ENCODE measurements at regions not wholly inside any gene's neighbourhood (a gene's known extent, or its start where the extent isn't known, plus 50 kb on each side); places are given as distances from the start of the nearest gene placed in this dataset.
"Not testable (repeated sequence)": the region's sequence is repeated elsewhere in the genome, so short reads cannot be mapped to it uniquely, and the experiment has no call there.

DNA sequence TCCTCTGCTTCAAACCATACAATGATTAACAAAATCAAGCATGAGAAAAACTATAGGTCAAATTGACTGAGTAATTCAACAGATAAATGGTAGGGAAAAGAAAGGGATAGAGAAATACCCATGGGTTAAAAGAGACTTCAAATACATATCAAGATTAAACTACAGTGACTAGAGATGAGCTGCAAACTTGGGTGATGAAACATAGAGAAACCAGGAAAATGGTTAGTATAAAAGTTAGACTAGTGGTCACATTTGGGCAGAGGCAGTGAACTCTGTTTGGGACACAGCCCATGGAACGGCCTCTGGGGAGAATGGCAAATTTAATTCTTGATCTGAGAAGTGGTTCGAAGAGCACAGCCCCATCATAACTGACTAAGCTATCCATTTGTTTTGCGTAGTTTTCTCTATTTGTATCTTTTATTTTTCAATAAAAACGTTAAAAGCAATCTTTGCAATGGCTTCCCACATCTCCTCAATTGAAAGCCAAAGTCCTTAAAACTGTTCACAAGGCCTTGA is 99.4 kb downstream of the APIP start:
- DNase-seq (ENCODE audit: low read depth) = no peak
- H3K36me3 ChIP-seq (ENCODE audit: control insufficient read depth, insufficient read depth, low read length, severe bottlenecking) = no peaks in the 10 kb centered on the region
- H3K4me3 ChIP-seq (ENCODE audit: low read length) = no peak overlapping the region
- peaks cover 21% of the 10 kb centered on the region for H3K27me3 ChIP-seq (replicated peaks; ENCODE audit: control insufficient read depth, insufficient read depth, low read length)
- no peak overlapping the region for H3K9ac ChIP-seq (ENCODE audit: low read length)
- H3K4me1 ChIP-seq (ENCODE audit: control insufficient read depth, insufficient read depth, low read length) = no peaks in the 10 kb centered on the region
- peaks cover 19% of the 10 kb centered on the region for H3K9me3 ChIP-seq (ENCODE audit: control insufficient read depth, low read length)

DNA sequence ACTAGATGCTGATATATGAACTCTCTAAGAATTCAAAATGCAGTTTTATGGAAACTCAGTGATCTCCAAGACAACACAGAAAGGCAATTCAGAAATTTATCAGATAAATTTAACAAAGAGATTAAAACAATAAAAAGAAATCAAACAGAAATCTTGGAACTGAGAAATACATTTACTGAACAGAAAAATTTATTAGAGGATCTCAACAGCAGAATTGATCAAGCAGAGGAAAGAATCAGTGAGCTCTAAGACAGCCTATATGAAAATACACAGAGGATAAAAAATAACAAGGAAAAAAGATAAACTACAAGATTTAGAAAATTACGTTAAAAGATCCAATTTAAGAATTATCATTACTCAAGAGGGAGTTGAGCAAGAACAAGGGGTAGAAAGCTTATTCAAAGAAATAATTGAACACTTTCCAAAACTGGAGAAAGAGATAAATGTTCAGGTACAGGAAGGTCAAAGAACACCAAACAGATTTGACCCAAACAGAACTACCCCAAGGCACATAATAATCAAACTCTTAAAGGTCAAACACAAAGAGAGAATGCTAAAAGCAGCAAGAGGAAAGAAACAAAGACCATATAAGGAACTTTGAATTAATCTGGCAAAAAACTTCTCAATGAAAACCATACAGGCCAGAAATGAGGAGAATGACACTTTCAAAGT is 103.1 kb downstream of the APIP start:
- H3K4me3 ChIP-seq (ENCODE audit: low read length) = no peak overlapping the region
- no peak for DNase-seq (ENCODE audit: low read depth)
- peaks cover 16% of the 10 kb centered on the region for H3K9me3 ChIP-seq (ENCODE audit: control insufficient read depth, low read length)
- H3K27me3 ChIP-seq (replicated peaks; ENCODE audit: control insufficient read depth, insufficient read depth, low read length) = peaks cover 7% of the 10 kb centered on the region
- no peaks in the 10 kb centered on the region for H3K36me3 ChIP-seq (ENCODE audit: control insufficient read depth, insufficient read depth, low read length, severe bottlenecking)
- H3K4me1 ChIP-seq (ENCODE audit: control insufficient read depth, insufficient read depth, low read length) = no peaks in the 10 kb centered on the region
- no peak overlapping the region for H3K9ac ChIP-seq (ENCODE audit: low read length)

DNA sequence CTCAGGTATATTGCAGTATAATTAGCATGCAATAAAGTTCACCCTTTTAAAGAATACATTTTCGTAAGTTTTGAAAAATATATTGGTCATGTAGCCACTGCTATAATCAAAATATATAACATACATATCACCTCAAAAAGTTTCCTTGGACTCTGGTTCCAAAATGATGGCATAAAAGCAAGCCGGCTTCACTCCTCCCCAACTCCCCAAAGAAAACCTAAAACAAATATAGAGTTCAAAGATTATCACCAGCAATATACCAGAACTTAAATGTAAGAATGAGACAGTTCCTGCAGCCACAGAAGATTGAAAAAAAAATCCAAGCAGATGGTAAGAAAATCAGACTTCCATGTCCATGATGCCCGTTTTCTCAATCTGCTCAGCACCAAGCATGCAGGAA is 104.3 kb downstream of the APIP start:
- Histone ChIP-seq H3K27me3 (replicated peaks; ENCODE audit: control insufficient read depth, insufficient read depth, low read length) (peaks cover 6% of the 10 kb centered on the region), H3K9ac (ENCODE audit: low read length) (no peak overlapping the region), H3K4me1 (ENCODE audit: control insufficient read depth, insufficient read depth, low read length) (no peaks in the 10 kb centered on the region), H3K36me3 (ENCODE audit: control insufficient read depth, insufficient read depth, low read length, severe bottlenecking) (no peaks in the 10 kb centered on the region), H3K4me3 (ENCODE audit: low read length) (no peak overlapping the region), H3K9me3 (ENCODE audit: control insufficient read depth, low read length) (peaks cover 22% of the 10 kb centered on the region)
- DNase-seq (ENCODE audit: low read depth) = no peak

DNA sequence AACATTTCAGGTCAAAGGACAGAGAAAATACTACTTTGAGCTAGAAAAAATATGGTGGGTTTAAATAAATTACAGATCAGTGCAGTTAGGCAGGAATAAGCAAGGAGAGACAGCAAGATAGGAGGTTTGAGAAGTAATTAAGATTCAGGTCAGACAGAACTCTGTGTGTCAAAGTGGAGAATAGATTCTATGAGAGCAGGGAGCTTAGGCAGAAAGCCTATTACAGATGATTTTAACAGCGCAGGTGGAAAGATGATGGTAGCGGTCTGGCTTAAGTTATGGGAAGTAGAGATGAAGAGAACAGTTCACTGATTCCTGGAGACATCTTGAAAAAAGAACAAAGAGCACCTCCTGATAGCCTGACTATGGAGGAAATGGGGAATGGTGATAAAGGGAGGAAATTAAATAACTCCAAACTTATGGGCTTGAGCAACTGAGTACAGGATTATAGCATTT is 106.0 kb downstream of the APIP start:
- H3K9me3 ChIP-seq (ENCODE audit: control insufficient read depth, low read length) = peaks cover 24% of the 10 kb centered on the region
- peaks cover 16% of the 10 kb centered on the region for H3K27me3 ChIP-seq (replicated peaks; ENCODE audit: control insufficient read depth, insufficient read depth, low read length)
- no peak overlapping the region for H3K9ac ChIP-seq (ENCODE audit: low read length)
- DNase-seq (ENCODE audit: low read depth) = no peak
- no peak overlapping the region for H3K4me3 ChIP-seq (ENCODE audit: low read length)
- no peaks in the 10 kb centered on the region for H3K4me1 ChIP-seq (ENCODE audit: control insufficient read depth, insufficient read depth, low read length)
- no peaks in the 10 kb centered on the region for H3K36me3 ChIP-seq (ENCODE audit: control insufficient read depth, insufficient read depth, low read length, severe bottlenecking)

DNA sequence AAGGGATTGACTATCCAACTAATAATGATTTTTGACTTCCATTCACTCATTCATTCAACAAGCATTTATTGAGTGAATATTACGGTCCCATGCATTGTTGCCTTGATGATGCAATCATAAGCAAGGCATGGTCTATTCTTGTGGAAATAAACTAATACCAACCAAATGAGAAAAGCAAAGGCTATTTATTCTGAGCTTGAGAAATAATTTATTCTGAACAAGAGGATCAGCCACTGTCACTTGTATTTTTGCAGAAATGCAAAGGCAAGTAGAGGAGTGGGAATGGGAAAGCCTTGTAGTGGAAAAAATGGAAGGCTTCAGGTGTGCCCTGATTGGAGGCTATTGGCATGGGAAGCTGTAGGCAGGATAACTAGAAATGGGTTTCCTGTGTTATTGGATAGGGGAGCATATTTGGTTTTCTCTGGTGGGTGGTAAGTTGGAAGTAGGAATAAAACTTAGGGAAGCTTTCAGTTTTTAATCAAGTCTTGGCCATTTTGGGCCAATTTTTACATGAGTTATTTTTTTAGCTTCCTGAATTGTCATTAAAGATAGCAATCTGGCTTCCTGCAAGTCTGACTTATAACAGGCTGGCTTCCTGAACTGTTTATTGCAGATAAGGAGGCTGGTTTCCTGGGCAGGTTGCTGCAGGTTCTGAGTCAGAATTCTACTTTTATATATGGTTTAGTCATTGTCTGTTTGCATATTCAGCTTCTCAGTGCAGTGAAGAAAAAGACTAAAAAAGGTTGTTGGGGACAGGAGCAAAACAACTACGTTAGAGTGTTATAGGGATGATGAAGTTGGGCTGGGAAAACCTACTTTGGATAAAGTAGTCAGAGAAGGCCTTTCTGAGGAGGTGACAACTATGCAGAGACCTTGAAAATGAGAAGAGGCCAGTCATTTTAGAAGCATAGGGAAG is 106.7 kb downstream of the APIP start:
- no peaks in the 10 kb centered on the region for H3K36me3 ChIP-seq (ENCODE audit: control insufficient read depth, insufficient read depth, low read length, severe bottlenecking)
- no peak for DNase-seq (ENCODE audit: low read depth)

DNA sequence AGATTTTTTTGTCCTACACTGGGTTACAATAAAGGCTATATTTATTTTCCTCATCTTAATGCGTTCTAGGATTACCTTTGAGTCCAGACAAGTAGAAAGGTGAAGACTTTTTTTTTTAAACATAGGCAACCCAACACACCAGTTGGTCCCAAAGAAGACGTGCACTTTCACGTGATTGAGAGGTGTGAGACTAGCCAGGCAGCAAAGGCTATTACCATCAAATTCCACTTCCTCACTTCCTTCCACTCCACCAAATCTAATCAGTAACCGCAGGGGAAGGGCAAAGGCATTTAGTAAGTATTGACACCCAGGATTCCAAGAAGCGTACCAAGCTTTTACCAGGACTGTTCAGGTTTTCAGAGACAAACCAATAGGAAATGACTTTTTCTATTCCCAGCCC is 109.3 kb downstream of the APIP start:
- DNase-seq (ENCODE audit: low read depth) = no peak
- no peak overlapping the region for H3K9ac ChIP-seq (ENCODE audit: low read length)
- H3K36me3 ChIP-seq (ENCODE audit: control insufficient read depth, insufficient read depth, low read length, severe bottlenecking) = no peaks in the 10 kb centered on the region
- peaks cover 7% of the 10 kb centered on the region for H3K9me3 ChIP-seq (ENCODE audit: control insufficient read depth, low read length)
- H3K4me1 ChIP-seq (ENCODE audit: control insufficient read depth, insufficient read depth, low read length) = no peaks in the 10 kb centered on the region
- no peak overlapping the region for H3K4me3 ChIP-seq (ENCODE audit: low read length)
- peaks cover 16% of the 10 kb centered on the region for H3K27me3 ChIP-seq (replicated peaks; ENCODE audit: control insufficient read depth, insufficient read depth, low read length)

More for the DNA sequence above, 106.7 kb downstream of the APIP start:
- H3K9me3 ChIP-seq (ENCODE audit: control insufficient read depth, low read length) = peaks cover 24% of the 10 kb centered on the region
- no peaks in the 10 kb centered on the region for H3K4me1 ChIP-seq (ENCODE audit: control insufficient read depth, insufficient read depth, low read length)
- H3K9ac ChIP-seq (ENCODE audit: low read length) = no peak overlapping the region
- H3K27me3 ChIP-seq (replicated peaks; ENCODE audit: control insufficient read depth, insufficient read depth, low read length) = peaks cover 16% of the 10 kb centered on the region
- no peak overlapping the region for H3K4me3 ChIP-seq (ENCODE audit: low read length)

DNA sequence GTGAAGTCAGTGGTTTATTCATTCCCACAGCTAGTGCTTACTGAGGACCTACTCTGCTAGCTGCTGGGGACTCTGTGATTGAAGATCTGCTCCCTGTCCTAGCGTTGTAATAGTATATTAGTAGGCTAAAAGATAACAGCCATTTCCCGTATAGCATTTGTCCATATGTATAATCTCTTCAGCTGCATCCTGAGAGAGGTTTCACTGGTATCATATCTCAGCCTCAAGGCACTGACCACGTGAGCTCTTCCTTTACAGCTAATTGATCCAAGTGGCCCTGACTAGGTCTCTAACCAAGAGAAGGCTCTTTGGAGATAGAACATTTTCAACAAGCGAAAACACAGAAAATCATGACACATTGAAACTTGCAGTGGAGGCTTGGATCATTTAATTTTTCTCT is 110.2 kb downstream of the APIP start:
- Histone ChIP-seq H3K9ac (ENCODE audit: low read length) (no peak overlapping the region), H3K9me3 (ENCODE audit: control insufficient read depth, low read length) (peaks cover 7% of the 10 kb centered on the region), H3K4me1 (ENCODE audit: control insufficient read depth, insufficient read depth, low read length) (no peaks in the 10 kb centered on the region), H3K27me3 (replicated peaks; ENCODE audit: control insufficient read depth, insufficient read depth, low read length) (peaks cover 16% of the 10 kb centered on the region), H3K36me3 (ENCODE audit: control insufficient read depth, insufficient read depth, low read length, severe bottlenecking) (no peaks in the 10 kb centered on the region), H3K4me3 (ENCODE audit: low read length) (no peak overlapping the region)
- DNase-seq (ENCODE audit: low read depth) = no peak

DNA sequence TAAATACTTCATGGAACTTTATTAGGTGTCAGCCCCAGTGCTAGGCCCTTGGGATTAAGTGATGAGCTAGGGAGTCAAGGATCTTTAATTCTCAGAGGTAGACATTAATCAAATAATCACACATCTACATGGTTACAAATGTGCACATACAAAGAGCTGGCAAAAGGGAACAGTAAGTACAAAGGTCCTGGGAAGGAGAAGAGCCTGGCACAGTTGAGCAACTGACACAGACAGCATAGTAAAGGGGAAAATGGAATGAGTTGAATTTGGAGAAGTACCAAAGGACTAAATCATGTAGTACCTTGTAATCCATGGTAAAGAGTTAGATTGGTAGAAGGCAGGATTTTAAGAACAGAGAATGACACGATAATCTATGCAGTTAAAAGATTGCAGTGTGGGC is 116.3 kb downstream of the APIP start:
- Histone ChIP-seq H3K9me3 (ENCODE audit: control insufficient read depth, low read length) (peaks cover 8% of the 10 kb centered on the region), H3K4me3 (ENCODE audit: low read length) (no peak overlapping the region), H3K4me1 (ENCODE audit: control insufficient read depth, insufficient read depth, low read length) (peaks cover 6% of the 10 kb centered on the region), H3K9ac (ENCODE audit: low read length) (no peak overlapping the region), H3K27me3 (replicated peaks; ENCODE audit: control insufficient read depth, insufficient read depth, low read length) (no peaks in the 10 kb centered on the region), H3K36me3 (ENCODE audit: control insufficient read depth, insufficient read depth, low read length, severe bottlenecking) (no peaks in the 10 kb centered on the region)
- DNase-seq (ENCODE audit: low read depth) = no peak

DNA sequence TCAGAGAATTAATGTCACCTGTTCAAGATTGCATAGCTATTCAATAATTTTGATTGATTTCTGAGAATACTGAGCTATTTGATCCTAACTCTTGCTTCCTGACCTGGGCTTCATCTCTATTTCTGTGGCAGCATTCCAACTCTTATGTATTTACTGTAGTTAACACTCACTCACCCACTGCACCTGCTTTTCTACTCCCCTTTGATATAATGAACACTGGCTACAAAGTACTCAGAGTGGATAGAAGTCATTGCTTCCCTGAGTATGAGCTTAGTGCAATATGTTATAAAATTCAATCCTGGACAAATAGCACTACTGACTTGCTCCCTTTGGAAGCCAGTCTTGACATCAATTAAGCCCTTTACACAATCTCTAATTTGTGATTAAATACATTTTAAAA is 117.2 kb downstream of the APIP start:
- H3K36me3 ChIP-seq (ENCODE audit: control insufficient read depth, insufficient read depth, low read length, severe bottlenecking) = no peaks in the 10 kb centered on the region
- peaks cover 7% of the 10 kb centered on the region for H3K4me1 ChIP-seq (ENCODE audit: control insufficient read depth, insufficient read depth, low read length)
- no peaks in the 10 kb centered on the region for H3K27me3 ChIP-seq (replicated peaks; ENCODE audit: control insufficient read depth, insufficient read depth, low read length)
- H3K4me3 ChIP-seq (ENCODE audit: low read length) = no peak overlapping the region
- H3K9me3 ChIP-seq (ENCODE audit: control insufficient read depth, low read length) = peaks cover 8% of the 10 kb centered on the region
- no peak overlapping the region for H3K9ac ChIP-seq (ENCODE audit: low read length)
- no peak for DNase-seq (ENCODE audit: low read depth)

DNA sequence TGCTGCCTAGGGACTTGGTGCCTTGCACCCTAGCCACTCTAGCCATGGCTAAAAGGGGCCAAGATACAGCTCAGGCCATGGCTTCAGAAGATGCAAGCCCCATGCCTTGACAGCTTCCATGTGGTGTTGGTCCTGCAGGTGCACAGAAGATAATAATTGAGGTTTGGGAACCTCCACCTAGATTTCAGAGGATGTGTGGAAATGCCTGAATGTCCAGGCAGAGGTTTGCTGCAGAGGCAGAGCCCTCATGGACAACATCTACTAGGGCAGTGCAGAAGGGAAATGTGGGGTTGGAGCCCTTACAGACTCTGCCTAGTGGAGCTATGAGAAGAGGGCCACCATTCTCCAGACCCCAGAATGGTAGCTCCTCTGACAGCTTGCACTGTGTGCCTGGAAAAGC is 118.7 kb downstream of the APIP start:
- not testable (repeated sequence) for H3K9me3 ChIP-seq (ENCODE audit: control insufficient read depth, low read length); H3K4me3 ChIP-seq (ENCODE audit: low read length); H3K27me3 ChIP-seq (replicated peaks; ENCODE audit: control insufficient read depth, insufficient read depth, low read length); H3K36me3 ChIP-seq (ENCODE audit: control insufficient read depth, insufficient read depth, low read length, severe bottlenecking); H3K9ac ChIP-seq (ENCODE audit: low read length); DNase-seq (ENCODE audit: low read depth)
- peaks cover 22% of the 10 kb centered on the region for H3K4me1 ChIP-seq (ENCODE audit: control insufficient read depth, insufficient read depth, low read length)

DNA sequence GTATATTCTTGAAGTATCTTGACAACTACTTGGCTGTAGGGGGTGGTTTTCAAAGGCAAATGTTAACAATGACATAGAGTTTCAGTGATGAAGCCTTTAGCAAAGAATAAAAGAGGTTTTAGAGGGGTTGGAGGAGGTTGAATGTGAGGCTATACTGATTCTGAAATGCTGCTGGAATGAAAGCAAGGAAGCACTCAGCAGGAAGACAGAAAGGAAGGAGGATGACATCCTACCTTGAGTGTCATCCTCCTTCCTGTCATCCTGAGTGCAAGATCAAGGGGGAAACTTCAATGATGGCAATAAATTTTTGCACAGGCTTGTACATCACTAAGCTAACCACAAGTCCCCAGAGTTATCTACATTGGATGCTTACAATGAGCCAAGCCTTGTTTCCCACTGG is 120.5 kb downstream of the APIP start:
- Histone ChIP-seq H3K9ac (ENCODE audit: low read length) (no peak overlapping the region), H3K36me3 (ENCODE audit: control insufficient read depth, insufficient read depth, low read length, severe bottlenecking) (no peaks in the 10 kb centered on the region), H3K9me3 (ENCODE audit: control insufficient read depth, low read length) (peaks cover 8% of the 10 kb centered on the region), H3K27me3 (replicated peaks; ENCODE audit: control insufficient read depth, insufficient read depth, low read length) (no peaks in the 10 kb centered on the region), H3K4me1 (ENCODE audit: control insufficient read depth, insufficient read depth, low read length) (peaks cover 25% of the 10 kb centered on the region), H3K4me3 (ENCODE audit: low read length) (no peak overlapping the region)
- no peak for DNase-seq (ENCODE audit: low read depth)
